ENCODE measurements at regions not wholly inside any gene's neighbourhood (a gene's known extent, or its start where the extent isn't known, plus 50 kb on each side); places are given as distances from the start of the nearest gene placed in this dataset.

DNA sequence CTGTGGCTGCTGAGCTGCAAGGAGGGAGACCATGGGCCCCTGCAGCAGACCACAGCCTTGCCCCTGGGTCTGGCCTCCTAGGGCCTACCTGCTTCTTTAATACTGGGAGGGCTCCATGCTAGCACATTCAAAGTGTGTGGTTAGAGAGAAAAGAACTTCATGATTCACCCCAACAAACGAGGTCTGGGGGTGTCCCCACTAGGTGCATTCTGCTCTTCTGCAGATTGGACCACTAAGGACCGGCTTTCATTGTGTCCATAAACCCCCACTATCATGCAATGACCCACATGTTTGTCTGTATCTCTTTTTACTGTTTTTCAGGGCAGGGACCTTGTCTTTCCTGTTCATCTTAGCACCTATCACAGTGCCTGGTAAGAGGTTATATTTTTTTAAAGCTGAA lies 185.4 kb downstream of the OMA1 start:
- no peaks in the 10 kb centered on the region for H3F3A ChIP-seq (replicated peaks; ENCODE audit: insufficient read depth)
- no peaks in the 10 kb centered on the region for H3K79me2 ChIP-seq (ENCODE audit: insufficient read depth)
- TF ChIP-seq MEF2A (IDR thresholded peaks at IDR 0.05; ENCODE audit: borderline replicate concordance, low read depth) = no peak
- no peak for TF ChIP-seq FOXM1 (IDR thresholded peaks at IDR 0.05; ENCODE audit: low read depth)
- no peak for TF ChIP-seq CTCF (IDR thresholded peaks at IDR 0.05)
- TF ChIP-seq USF2 (IDR thresholded peaks at IDR 0.05; ENCODE audit: borderline replicate concordance, low read depth, low read length) = no peak
- no peak for TF ChIP-seq FOSL2 (IDR thresholded peaks at IDR 0.05; ENCODE audit: borderline replicate concordance, low read depth)
- TF ChIP-seq EZH2phosphoT487 (IDR thresholded peaks at IDR 0.05; ENCODE audit: borderline replicate concordance, low read depth) = no peak
- TF ChIP-seq SIN3A (IDR thresholded peaks at IDR 0.05; ENCODE audit: borderline replicate concordance, low read depth, low read length) = no peak
- no peak for TF ChIP-seq PBX3 (IDR thresholded peaks at IDR 0.05)
- TF ChIP-seq GABPA (IDR thresholded peaks at IDR 0.05; ENCODE audit: low read depth) = no peak
- TF ChIP-seq RCOR1 (IDR thresholded peaks at IDR 0.05; ENCODE audit: low read length) = no peak
- TF ChIP-seq RXRA (IDR thresholded peaks at IDR 0.05; ENCODE audit: borderline replicate concordance, low read depth) = no peak
- TF ChIP-seq RFX5 (IDR thresholded peaks at IDR 0.05; ENCODE audit: low read length) = no peak
- TF ChIP-seq SMC3 (IDR thresholded peaks at IDR 0.05; ENCODE audit: low read depth, low read length) = no peak
- TF ChIP-seq, protein P1, sequence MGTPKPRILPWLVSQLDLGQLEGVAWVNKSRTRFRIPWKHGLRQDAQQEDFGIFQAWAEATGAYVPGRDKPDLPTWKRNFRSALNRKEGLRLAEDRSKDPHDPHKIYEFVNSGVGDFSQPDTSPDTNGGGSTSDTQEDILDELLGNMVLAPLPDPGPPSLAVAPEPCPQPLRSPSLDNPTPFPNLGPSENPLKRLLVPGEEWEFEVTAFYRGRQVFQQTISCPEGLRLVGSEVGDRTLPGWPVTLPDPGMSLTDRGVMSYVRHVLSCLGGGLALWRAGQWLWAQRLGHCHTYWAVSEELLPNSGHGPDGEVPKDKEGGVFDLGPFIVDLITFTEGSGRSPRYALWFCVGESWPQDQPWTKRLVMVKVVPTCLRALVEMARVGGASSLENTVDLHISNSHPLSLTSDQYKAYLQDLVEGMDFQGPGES (IDR thresholded peaks at IDR 0.05; ENCODE audit: low read depth, low read length) = no peak
- H3K27me3 ChIP-seq (ENCODE audit: insufficient read depth) = no peaks in the 10 kb centered on the region
- no peaks in the 10 kb centered on the region for H3K36me3 ChIP-seq (replicated peaks in 1 of 2; ENCODE audit: control insufficient read depth in 1 of 2, insufficient read depth in 2 of 2, low read length in 1 of 2)
- H3K9ac ChIP-seq = no peak overlapping the region
- H3K4me2 ChIP-seq = no peak overlapping the region
- H2AFZ ChIP-seq (ENCODE audit: low read depth) = no peak overlapping the region
- ChIA-PET CTCF (no interaction called here), POLR2A (no interaction called here)
- H3K27ac ChIP-seq (ENCODE audit: low read depth in 2 of 2, low read length in 1 of 2) = no peak overlapping the region
- WGBS (ENCODE audit: low lambda C conversion rate) = 4% methylated on average over 2 of the region's 2 CpGs
- H3K4me3 ChIP-seq (ENCODE audit: low read depth in 2 of 2, low read length in 1 of 2) = no peak overlapping the region
- DNase-seq = no peak
- H3K9me3 ChIP-seq = no peaks in the 10 kb centered on the region
- no peaks in the 10 kb centered on the region for H3K4me1 ChIP-seq (ENCODE audit: control insufficient read depth in 1 of 2, insufficient read depth in 2 of 2, low read depth in 1 of 2, low read length in 1 of 2)
- H3K9me2 ChIP-seq = no peaks in the 10 kb centered on the region
- H4K20me1 ChIP-seq (ENCODE audit: insufficient read depth) = no peaks in the 10 kb centered on the region

Measured in SK-N-SH (cell line).